ENCODE measurements at regions not wholly inside any gene's neighbourhood (a gene's known extent, or its start where the extent isn't known, plus 50 kb on each side); places are given as distances from the start of the nearest gene placed in this dataset.

- peaks cover 6% of the 10 kb centered on the region for H3K9me3 Mint-ChIP-seq
- TF ChIP-seq CTCF (IDR thresholded peaks at IDR 0.05) (no peak), EZH2phosphoT487 (IDR thresholded peaks at IDR 0.05) (no peak), EZH2 (IDR thresholded peaks at IDR 0.05) (no peak)
- Histone ChIP-seq H3K9me3 (ENCODE audit: low read depth) (no peaks in the 10 kb centered on the region), H4K20me1 (ENCODE audit: low read depth) (no peaks in the 10 kb centered on the region), H3K79me2 (ENCODE audit: low read depth) (no peaks in the 10 kb centered on the region), H3K4me3 (no peak overlapping the region), H3K4me1 (no peaks in the 10 kb centered on the region), H3K36me3 (no peaks in the 10 kb centered on the region), H3F3A (ENCODE audit: low read depth) (no peaks in the 10 kb centered on the region), H2AFZ (replicated peaks) (no peak overlapping the region), H3K9ac (no peak overlapping the region), H3K27me3 (no peaks in the 10 kb centered on the region), H3K27ac (no peak overlapping the region), H3K4me2 (no peak overlapping the region)
- DNase-seq (ENCODE audit: low spot score): no peak
- H3K36me3 Mint-ChIP-seq: no peaks in the 10 kb centered on the region
- H3K4me3 Mint-ChIP-seq: no peak overlapping the region
- no peaks in the 10 kb centered on the region for H3K27me3 Mint-ChIP-seq (ENCODE audit: insufficient read depth, low read depth)
- peaks cover 2% of the 10 kb centered on the region for H3K4me1 Mint-ChIP-seq
- H3K27ac Mint-ChIP-seq: no peak overlapping the region
Measured at GRCh38 chr13:87999240-87999700, 328.1 kb downstream of the SLITRK5 start.

GRCh38 chr13:87999788-88000187 lies 328.6 kb downstream of the SLITRK5 start:
- H3K27ac ChIP-seq: no peak overlapping the region
- Mint-ChIP-seq H3K4me1 (peaks cover 2% of the 10 kb centered on the region), H3K27me3 (ENCODE audit: insufficient read depth, low read depth) (no peaks in the 10 kb centered on the region), H3K27ac (no peak overlapping the region), H3K9me3 (peaks cover 9% of the 10 kb centered on the region), H3K4me3 (no peak overlapping the region), H3K36me3 (no peaks in the 10 kb centered on the region)
- DNase-seq (ENCODE audit: low spot score): no peak
- no peak overlapping the region for H3K4me3 ChIP-seq
- H3K4me1 ChIP-seq: no peaks in the 10 kb centered on the region
- H3K79me2 ChIP-seq (ENCODE audit: low read depth): no peaks in the 10 kb centered on the region
- no peak overlapping the region for H2AFZ ChIP-seq (replicated peaks)
- H3K27me3 ChIP-seq: no peaks in the 10 kb centered on the region
- H3K9me3 ChIP-seq (ENCODE audit: low read depth): no peaks in the 10 kb centered on the region
- TF ChIP-seq EZH2 (IDR thresholded peaks at IDR 0.05): no peak
- TF ChIP-seq EZH2phosphoT487 (IDR thresholded peaks at IDR 0.05): no peak
- TF ChIP-seq CTCF (IDR thresholded peaks at IDR 0.05): no peak
- H3K4me2 ChIP-seq: no peak overlapping the region
- no peaks in the 10 kb centered on the region for H3F3A ChIP-seq (ENCODE audit: low read depth)
- H4K20me1 ChIP-seq (ENCODE audit: low read depth): no peaks in the 10 kb centered on the region
- no peak overlapping the region for H3K9ac ChIP-seq
- H3K36me3 ChIP-seq: no peaks in the 10 kb centered on the region

- H3K27me3 Mint-ChIP-seq (ENCODE audit: insufficient read depth, low read depth): no peaks in the 10 kb centered on the region
- no peaks in the 10 kb centered on the region for H3F3A ChIP-seq (ENCODE audit: low read depth)
- H3K9me3 Mint-ChIP-seq: peaks cover 10% of the 10 kb centered on the region
- H2AFZ ChIP-seq (replicated peaks): no peak overlapping the region
- TF ChIP-seq EZH2phosphoT487 (IDR thresholded peaks at IDR 0.05) (no peak), EZH2 (IDR thresholded peaks at IDR 0.05) (no peak), CTCF (IDR thresholded peaks at IDR 0.05) (no peak)
- peaks cover 2% of the 10 kb centered on the region for H3K4me1 Mint-ChIP-seq
- no peak overlapping the region for H3K9ac ChIP-seq
- H3K27me3 ChIP-seq: no peaks in the 10 kb centered on the region
- no peaks in the 10 kb centered on the region for H3K79me2 ChIP-seq (ENCODE audit: low read depth)
- no peak overlapping the region for H3K27ac Mint-ChIP-seq
- no peaks in the 10 kb centered on the region for H3K4me1 ChIP-seq
- no peak overlapping the region for H3K4me3 ChIP-seq
- H3K27ac ChIP-seq: no peak overlapping the region
- H3K36me3 Mint-ChIP-seq: no peaks in the 10 kb centered on the region
- H3K9me3 ChIP-seq (ENCODE audit: low read depth): no peaks in the 10 kb centered on the region
- no peak overlapping the region for H3K4me3 Mint-ChIP-seq
- no peaks in the 10 kb centered on the region for H4K20me1 ChIP-seq (ENCODE audit: low read depth)
- DNase-seq (ENCODE audit: low spot score): no peak
- H3K36me3 ChIP-seq: no peaks in the 10 kb centered on the region
- no peak overlapping the region for H3K4me2 ChIP-seq
Measured at GRCh38 chr13:88000239-88000638, 329.1 kb downstream of the SLITRK5 start.

Measured in neural progenitor cell (in vitro differentiated cells).